IMR-90 (cell line): ENCODE measurements at regions not wholly inside any gene's neighbourhood (a gene's known extent, or its start where the extent isn't known, plus 50 kb on each side); places are given as distances from the start of the nearest gene placed in this dataset.

Source experiments
- BHLHE40 ChIP-seq: fragments of 150-350 bp; IDR thresholded peaks from 2 replicates; pipeline ENCODE4 v1.6.1; 2016; ENCODE audit warnings: mild to moderate bottlenecking, low read depth, low read length
- CEBPB ChIP-seq: IDR thresholded peaks from 2 replicates; pipeline ENCODE4 v1.6.1; 2012; ENCODE audit warnings: low read depth, low read length, improper control_type of control experiment
- CTCF ChIP-seq: conservative IDR thresholded peaks from 2 replicates; pipeline ENCODE4 v1.5.1; 2012; ENCODE audit warnings: mild to moderate bottlenecking, low read depth, low read length, improper control_type of control experiment
- ELK1 ChIP-seq: fragments of 150-350 bp; IDR thresholded peaks from 2 replicates; pipeline ENCODE4 v1.6.1; 2016; ENCODE audit warnings: low read depth, mild to moderate bottlenecking, low read length, moderate library complexity, borderline replicate concordance
- MAFK ChIP-seq: IDR thresholded peaks from 2 replicates; pipeline ENCODE4 v1.6.1; 2012; ENCODE audit warnings: low read depth, low read length, improper control_type of control experiment
- NFE2L2 ChIP-seq: fragments of 150-350 bp; IDR thresholded peaks from 2 replicates; pipeline ENCODE4 v1.6.1; 2016; ENCODE audit warnings: low read depth, mild to moderate bottlenecking, low read length
- POLR2A ChIP-seq: IDR thresholded peaks from 2 replicates; pipeline ENCODE4 v1.6.1; 2012; ENCODE audit warnings: mild to moderate bottlenecking, low read depth, low read length
- RAD21 ChIP-seq: IDR thresholded peaks from 2 replicates; pipeline ENCODE4 v1.6.1; 2012; ENCODE audit warnings: low read length, improper control_type of control experiment
- RCOR1 ChIP-seq: IDR thresholded peaks from 2 replicates; pipeline ENCODE4 v1.6.1; 2012; ENCODE audit warnings: mild to moderate bottlenecking, low read length, improper control_type of control experiment; ENCODE audit not compliant: insufficient replicate concordance
- RFX5 ChIP-seq: IDR thresholded peaks from 2 replicates; pipeline ENCODE4 v1.8.0; 2012; ENCODE audit warnings: low read depth, mild to moderate bottlenecking, low read length, moderate library complexity
- SMC3 ChIP-seq: fragments of 150-350 bp; IDR thresholded peaks from 2 replicates; pipeline ENCODE4 v1.6.1; 2016; ENCODE audit warnings: low read depth, mild to moderate bottlenecking, antibody characterized with exemption, low read length, moderate library complexity
- USF2 ChIP-seq: fragments of 150-350 bp; IDR thresholded peaks from 2 replicates; pipeline ENCODE4 v1.6.1; 2017; ENCODE audit warnings: mild to moderate bottlenecking, antibody characterized with exemption, low read length, low read depth

- TF ChIP-seq MAFK (no peak), CTCF (no peak), RFX5 (no peak), BHLHE40 (no peak), POLR2A (no peak), USF2 (no peak), SMC3 (no peak), RAD21 (no peak), CEBPB (no peak), NFE2L2 (no peak), ELK1 (no peak), RCOR1 (no peak)
Measured at GRCh38 chr11:134662629-134663360, 250.8 kb upstream of the B3GAT1 start.
